GM12878 (cell line): ENCODE measurements at regions not wholly inside any gene's neighbourhood (a gene's known extent, or its start where the extent isn't known, plus 50 kb on each side); places are given as distances from the start of the nearest gene placed in this dataset.

Experiments used
- ATAC-seq: fragments of 200-7000 bp; cut with Tn5 transposase; 3 replicates; pipeline ENCODE4 v1.9.1; 2020; ENCODE audit warnings: mild to moderate bottlenecking, moderate library complexity
- BruUV-seq: library from RNA; stranded (reverse); fragments of 400-500 nt; replicated peaks from 2 replicates; lab custom pipeline; 2021; lab: Mats Ljungman, UMichigan
- CTCF ChIA-PET: fragments of 300-600 bp; sonication (Branson Sonifier 250); formaldehyde crosslinking; extraction: SDS; loops from one replicate; lab custom pipeline; 2021; ENCODE audit warnings: inconsistent platforms; lab: Yijun Ruan, JAX
- POLR2A ChIA-PET: fragments of 350-600 bp; formaldehyde crosslinking; extraction: SDS; loops from one replicate; lab custom pipeline; 2021; ENCODE audit warnings: inconsistent platforms; lab: Charles Lee
- RAD21 ChIA-PET: fragments of 300-600 bp; sonication (Branson Sonifier 250); formaldehyde crosslinking; loops from one replicate; lab custom pipeline; 2023; ENCODE audit warnings: antibody characterized with exemption; ENCODE audit not compliant: unreplicated experiment; lab: Charles Lee
- SMC1A ChIA-PET: fragments of 300-600 bp; sonication (Branson Sonifier 250); formaldehyde crosslinking; loops from one replicate; lab custom pipeline; 2023; ENCODE audit not compliant: unreplicated experiment, uncharacterized antibody; lab: Charles Lee
- DNase-seq: peaks from one replicate; pipeline ENCODE4 v3.0.0-alpha.2; 2011; ENCODE audit warnings: low read depth, low spot score
- FAIRE-seq: peaks from 3 replicates; lab custom pipeline; 2011; peaks lifted over from hg19 to GRCh38; lab: Jason Lieb, UNC
- H2AFZ ChIP-seq: 2 replicates; pipeline ENCODE4 v1.6.0; 2011; ENCODE audit warnings: low read depth, low read length, control low read depth; ENCODE audit not compliant: control insufficient read depth
- H3K27ac ChIP-seq: 2 replicates; pipeline ENCODE4 v1.5.1; 2011; ENCODE audit warnings: control low read depth; ENCODE audit not compliant: control insufficient read depth, insufficient read depth
- H3K27me3 ChIP-seq, 2 experiments: replicated peaks in 1 of 2; 2 replicates each; pipeline versions ENCODE4 v1.6.0 to v1.6.1; 2011; ENCODE audit warnings: low read length in 1 of 2; ENCODE audit not compliant: control insufficient read depth in 2 of 2, insufficient read depth in 2 of 2
- H3K36me3 ChIP-seq, 2 experiments: 2 replicates each; pipeline ENCODE4 v1.5.1; 2011; ENCODE audit warnings: low read length in 1 of 2; ENCODE audit not compliant: control insufficient read depth in 2 of 2, insufficient read depth in 2 of 2
- H3K4me1 ChIP-seq: 2 replicates; pipeline ENCODE4 v1.6.1; 2011; ENCODE audit warnings: mild to moderate bottlenecking, low read length, moderate library complexity, mixed read lengths; ENCODE audit not compliant: control insufficient read depth, insufficient read depth
- H3K4me2 ChIP-seq: 2 replicates; pipeline ENCODE4 v1.6.0; 2011; ENCODE audit warnings: control low read depth; ENCODE audit not compliant: control insufficient read depth, insufficient read depth
- H3K4me3 ChIP-seq: fragments of 200-600 bp; sonication (generic); 2 replicates; pipeline ENCODE4 v1.5.1; 2016
- H3K79me2 ChIP-seq: 2 replicates; pipeline ENCODE4 v1.6.0; 2011; ENCODE audit warnings: low read length; ENCODE audit not compliant: control insufficient read depth, insufficient read depth
- H3K9ac ChIP-seq: 2 replicates; pipeline ENCODE4 v1.8.0; 2011; ENCODE audit warnings: low read length, control low read depth, mixed read lengths; ENCODE audit not compliant: control insufficient read depth, insufficient read depth
- H3K9me3 ChIP-seq: replicated peaks from 3 replicates; pipeline ENCODE4 v1.5.1; 2011; ENCODE audit warnings: mild to moderate bottlenecking, low read length; ENCODE audit not compliant: control insufficient read depth, insufficient read depth
- H4K20me1 ChIP-seq: 2 replicates; pipeline ENCODE4 v1.6.0; 2011; ENCODE audit not compliant: control insufficient read depth, insufficient read depth
- ATF3 ChIP-seq: IDR thresholded peaks from 2 replicates; pipeline ENCODE4 v1.6.1; 2011; ENCODE audit warnings: low read depth, mild to moderate bottlenecking, low read length, moderate library complexity, borderline replicate concordance; ENCODE audit errors: extremely low read depth
- BHLHE40 ChIP-seq, 2 experiments: fragments of 450-650 bp in 1 of 2; IDR thresholded peaks; 2 replicates each; pipeline ENCODE4 v1.6.1; 2011 to 2017; ENCODE audit warnings: low read depth in 2 of 2, borderline replicate concordance in 1 of 2, improper control_type of control experiment in 1 of 2, low read length in 1 of 2, mild to moderate bottlenecking in 1 of 2
- CHD4 ChIP-seq: fragments of 200-600 bp; sonication (generic); IDR thresholded peaks from 2 replicates; pipeline ENCODE4 v1.6.1; 2016; ENCODE audit warnings: mild to moderate bottlenecking
- CUX1 ChIP-seq: IDR thresholded peaks from 2 replicates; pipeline ENCODE4 v1.6.1; 2012; ENCODE audit warnings: improper control_type of control experiment, low read depth, low read length; ENCODE audit not compliant: insufficient replicate concordance
- JUNB ChIP-seq: IDR thresholded peaks from 2 replicates; pipeline ENCODE4 v1.6.1; 2016; ENCODE audit warnings: antibody characterized with exemption, mild to moderate bottlenecking
- NR2C1 ChIP-seq: fragments of 450-650 bp; IDR thresholded peaks from 2 replicates; pipeline ENCODE4 v1.6.1; 2017; ENCODE audit warnings: antibody characterized with exemption, mild to moderate bottlenecking, moderate library complexity
- NRF1 ChIP-seq: conservative IDR thresholded peaks from 2 replicates; pipeline ENCODE4 v1.6.1; 2011; ENCODE audit warnings: mild to moderate bottlenecking, low read depth, low read length, improper control_type of control experiment
- RAD51 ChIP-seq: fragments of 450-650 bp; IDR thresholded peaks from 2 replicates; pipeline ENCODE4 v1.6.1; 2016; ENCODE audit warnings: moderate library complexity, mild to moderate bottlenecking, inconsistent platforms
- RBBP5 ChIP-seq: fragments of 200-600 bp; sonication (generic); conservative IDR thresholded peaks from 2 replicates; pipeline ENCODE4 v1.6.1; 2016
- SPI1 ChIP-seq: IDR thresholded peaks from 2 replicates; pipeline ENCODE4 v1.6.1; 2011; ENCODE audit warnings: low read depth, mild to moderate bottlenecking, low read length, moderate library complexity, borderline replicate concordance; ENCODE audit not compliant: insufficient read depth
- WRNIP1 ChIP-seq: IDR thresholded peaks from 2 replicates; pipeline ENCODE4 v1.6.1; 2011; ENCODE audit warnings: low read depth, low read length, improper control_type of control experiment, borderline replicate concordance
- WGBS: methylation state at CpG from one replicate; pipeline ENCODE4 v1.1.6; 2016; ENCODE audit warnings: low lambda C conversion rate; ENCODE audit not compliant: insufficient replicate concordance, insufficient coverage; ENCODE audit errors: missing lambda C conversion rate; 5-methylcytosine and 5-hydroxymethylcytosine counted together
- in situ Hi-C: fragments of 300-500 bp; cut with MboI; formaldehyde crosslinking; loops from 9 replicates; pipeline ENCODE4 v1.14.3; 2018; ENCODE audit warnings: mixed read lengths
- intact Hi-C: fragments of 100-400 bp; cut with micrococcal nuclease; formaldehyde crosslinking; loops from one replicate; pipeline ENCODE4 v1.14.2; 2022; ENCODE audit not compliant: unreplicated experiment

GRCh38 chr13:71089056-71089455 is 777.9 kb downstream of the DACH1 start:
- no peaks in the 10 kb centered on the region for H3K9me3 ChIP-seq
- H3K4me3 ChIP-seq, result no peak overlapping the region
- POLR2A ChIA-PET, result no interaction called here
- BruUV-seq, result no TSS peak
- H3K4me2 ChIP-seq, result no peak overlapping the region
- no peaks in the 10 kb centered on the region for H3K4me1 ChIP-seq
- no peak for ATAC-seq
- DNase-seq, result no peak
- RAD21 ChIA-PET, result no interaction called here
- no peak overlapping the region for H2AFZ ChIP-seq
- in situ Hi-C loops (no loop called here), intact Hi-C loops (no loop called here)
- no peak overlapping the region for H3K27ac ChIP-seq
- WGBS, result 26% methylated on average over 4 of the region's 4 CpGs
- SMC1A ChIA-PET, result no interaction called here
- no peak overlapping the region for H3K9ac ChIP-seq
- FAIRE-seq, result no peak
- H3K36me3 ChIP-seq, result no peaks in the 10 kb centered on the region
- TF ChIP-seq JUNB (no peak), RBBP5 (no peak), CUX1 (no peak), NRF1 (no peak), CHD4 (no peak), WRNIP1 (no peak), SPI1 (no peak), ATF3 (no peak), BHLHE40 (IDR thresholded peaks at IDR 0.05; ENCODE audit: borderline replicate concordance in 1 of 2, low read depth in 2 of 2, low read length in 1 of 2) (no peak), RAD51 (no peak), NR2C1 (no peak)
- CTCF ChIA-PET, result no interaction called here
- H3K27me3 ChIP-seq, result no peaks in the 10 kb centered on the region
- no peaks in the 10 kb centered on the region for H3K79me2 ChIP-seq
- H4K20me1 ChIP-seq, result no peaks in the 10 kb centered on the region
